HepG2 (cell line): ENCODE measurements at regions not wholly inside any gene's neighbourhood (a gene's known extent, or its start where the extent isn't known, plus 50 kb on each side); places are given as distances from the start of the nearest gene placed in this dataset.

ENCODE experiments used
- ATF1 ChIP-seq: IDR thresholded peaks from 2 replicates; pipeline ENCODE4 v1.6.1; 2016; ENCODE audit warnings: mild to moderate bottlenecking, control low read depth
- ETV6 ChIP-seq: sonication (generic); formaldehyde crosslinking; conservative IDR thresholded peaks from 2 replicates; pipeline ENCODE4 v1.4.0; 2020; ENCODE audit warnings: missing genetic modification reagents
- NFYB ChIP-seq: sonication (generic); formaldehyde crosslinking; IDR thresholded peaks from 2 replicates; pipeline ENCODE4 v1.4.0; 2020; ENCODE audit warnings: missing genetic modification reagents
- PHF20 ChIP-seq: sonication (generic); formaldehyde crosslinking; IDR thresholded peaks from 2 replicates; pipeline ENCODE4 v1.5.0; 2020; ENCODE audit warnings: mild to moderate bottlenecking, missing genetic modification reagents
- SRSF9 ChIP-seq: fragments of 200-400 bp; formaldehyde crosslinking; IDR thresholded peaks from 2 replicates; pipeline ENCODE4 v1.6.1; 2018; ENCODE audit warnings: borderline replicate concordance, mild to moderate bottlenecking, low read depth, low read length; ENCODE audit not compliant: insufficient read depth, poor library complexity, severe bottlenecking
- TCF12 ChIP-seq, 2 experiments: fragments of 450-650 bp in 1 of 2; sonication (generic) in 1 of 2; formaldehyde crosslinking in 1 of 2; IDR thresholded peaks; 2 replicates each; pipeline versions ENCODE4 v1.6.1 to v1.8.0; 2017 to 2022; ENCODE audit warnings: antibody characterized with exemption in 1 of 2, mild to moderate bottlenecking in 1 of 2, missing genetic modification reagents in 1 of 2, moderate library complexity in 1 of 2
- TF ChIP-seq, protein P1 (sequence below): sonication (generic); formaldehyde crosslinking; IDR thresholded peaks from 2 replicates; pipeline ENCODE4 v1.5.0; 2020; ENCODE audit warnings: mild to moderate bottlenecking, missing genetic modification reagents, moderate library complexity
- TF ChIP-seq, protein P2 (sequence below): sonication (generic); formaldehyde crosslinking; conservative IDR thresholded peaks from 2 replicates; pipeline ENCODE4 v1.4.0; 2020; ENCODE audit warnings: missing genetic modification reagents
- TF ChIP-seq, protein P3 (sequence below), 2 experiments: sonication (generic) in 1 of 2; formaldehyde crosslinking in 1 of 2; IDR thresholded peaks; 2 replicates each; pipeline versions ENCODE4 v1.4.0 to v1.6.1; 2018 to 2020; ENCODE audit warnings: missing genetic modification reagents in 2 of 2, borderline replicate concordance in 1 of 2, low read depth in 1 of 2, mild to moderate bottlenecking in 1 of 2, missing biosample characterization in 1 of 2

DNA sequence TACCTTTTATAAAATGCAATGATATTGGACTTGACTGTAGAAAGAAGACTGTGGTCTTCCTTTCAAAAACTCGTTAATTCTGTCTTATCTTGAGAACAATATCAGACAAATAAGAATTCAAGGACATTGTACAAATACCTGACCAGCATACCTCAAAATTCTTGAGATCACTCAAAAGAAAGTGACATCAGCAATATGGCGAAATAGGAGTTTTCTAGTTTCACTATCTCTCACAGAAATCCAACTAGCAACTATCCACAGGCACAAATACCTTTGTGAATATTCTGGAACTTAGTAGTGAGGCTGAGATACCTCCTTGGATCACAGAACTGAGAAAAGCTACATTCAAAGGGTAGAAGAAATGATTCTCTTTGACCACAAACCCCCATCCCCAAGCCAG lies 419.7 kb downstream of the ZNF385D start:
- TF ChIP-seq, protein P1, sequence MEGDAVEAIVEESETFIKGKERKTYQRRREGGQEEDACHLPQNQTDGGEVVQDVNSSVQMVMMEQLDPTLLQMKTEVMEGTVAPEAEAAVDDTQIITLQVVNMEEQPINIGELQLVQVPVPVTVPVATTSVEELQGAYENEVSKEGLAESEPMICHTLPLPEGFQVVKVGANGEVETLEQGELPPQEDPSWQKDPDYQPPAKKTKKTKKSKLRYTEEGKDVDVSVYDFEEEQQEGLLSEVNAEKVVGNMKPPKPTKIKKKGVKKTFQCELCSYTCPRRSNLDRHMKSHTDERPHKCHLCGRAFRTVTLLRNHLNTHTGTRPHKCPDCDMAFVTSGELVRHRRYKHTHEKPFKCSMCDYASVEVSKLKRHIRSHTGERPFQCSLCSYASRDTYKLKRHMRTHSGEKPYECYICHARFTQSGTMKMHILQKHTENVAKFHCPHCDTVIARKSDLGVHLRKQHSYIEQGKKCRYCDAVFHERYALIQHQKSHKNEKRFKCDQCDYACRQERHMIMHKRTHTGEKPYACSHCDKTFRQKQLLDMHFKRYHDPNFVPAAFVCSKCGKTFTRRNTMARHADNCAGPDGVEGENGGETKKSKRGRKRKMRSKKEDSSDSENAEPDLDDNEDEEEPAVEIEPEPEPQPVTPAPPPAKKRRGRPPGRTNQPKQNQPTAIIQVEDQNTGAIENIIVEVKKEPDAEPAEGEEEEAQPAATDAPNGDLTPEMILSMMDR (CRISPR knock-in tag): no peak
- TF ChIP-seq, protein P2, sequence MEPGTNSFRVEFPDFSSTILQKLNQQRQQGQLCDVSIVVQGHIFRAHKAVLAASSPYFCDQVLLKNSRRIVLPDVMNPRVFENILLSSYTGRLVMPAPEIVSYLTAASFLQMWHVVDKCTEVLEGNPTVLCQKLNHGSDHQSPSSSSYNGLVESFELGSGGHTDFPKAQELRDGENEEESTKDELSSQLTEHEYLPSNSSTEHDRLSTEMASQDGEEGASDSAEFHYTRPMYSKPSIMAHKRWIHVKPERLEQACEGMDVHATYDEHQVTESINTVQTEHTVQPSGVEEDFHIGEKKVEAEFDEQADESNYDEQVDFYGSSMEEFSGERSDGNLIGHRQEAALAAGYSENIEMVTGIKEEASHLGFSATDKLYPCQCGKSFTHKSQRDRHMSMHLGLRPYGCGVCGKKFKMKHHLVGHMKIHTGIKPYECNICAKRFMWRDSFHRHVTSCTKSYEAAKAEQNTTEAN (CRISPR knock-in tag): no peak
- TF ChIP-seq, protein P3, sequence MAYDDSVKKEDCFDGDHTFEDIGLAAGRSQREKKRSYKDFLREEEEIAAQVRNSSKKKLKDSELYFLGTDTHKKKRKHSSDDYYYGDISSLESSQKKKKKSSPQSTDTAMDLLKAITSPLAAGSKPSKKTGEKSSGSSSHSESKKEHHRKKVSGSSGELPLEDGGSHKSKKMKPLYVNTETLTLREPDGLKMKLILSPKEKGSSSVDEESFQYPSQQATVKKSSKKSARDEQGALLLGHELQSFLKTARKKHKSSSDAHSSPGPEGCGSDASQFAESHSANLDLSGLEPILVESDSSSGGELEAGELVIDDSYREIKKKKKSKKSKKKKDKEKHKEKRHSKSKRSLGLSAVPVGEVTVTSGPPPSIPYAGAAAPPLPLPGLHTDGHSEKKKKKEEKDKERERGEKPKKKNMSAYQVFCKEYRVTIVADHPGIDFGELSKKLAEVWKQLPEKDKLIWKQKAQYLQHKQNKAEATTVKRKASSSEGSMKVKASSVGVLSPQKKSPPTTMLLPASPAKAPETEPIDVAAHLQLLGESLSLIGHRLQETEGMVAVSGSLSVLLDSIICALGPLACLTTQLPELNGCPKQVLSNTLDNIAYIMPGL (CRISPR knock-in tag; IDR thresholded peaks at IDR 0.05; ENCODE audit: borderline replicate concordance in 1 of 2, low read depth in 1 of 2): no peak
- TF ChIP-seq PHF20: no peak
- TF ChIP-seq SRSF9: no peak
- no peak for TF ChIP-seq TCF12 (IDR thresholded peaks at IDR 0.05)
- TF ChIP-seq TCF12 (CRISPR knock-in tag; IDR thresholded peaks at IDR 0.05): no peak
- TF ChIP-seq ATF1 (CRISPR knock-in tag): no peak
- no peak for TF ChIP-seq NFYB (CRISPR knock-in tag)
- no peak for TF ChIP-seq ETV6
